Activated naive CD8-positive, alpha-beta T cell treated with anti-CD3 and anti-CD28 coated beads, Interleukin-2, amount 50 U/mL, for 24 hours (primary cell): ENCODE measurements at regions not wholly inside any gene's neighbourhood (a gene's known extent, or its start where the extent isn't known, plus 50 kb on each side); places are given as distances from the start of the nearest gene placed in this dataset.

Experiments
- ATAC-seq: fragments of 150-1000 bp; cut with Tn5 transposase; one replicate; pipeline ENCODE4 v1.10.0; 2021
- DNase-seq: peaks from one replicate; pipeline ENCODE4 v3.0.0; 2021
- H3K27ac Mint-ChIP-seq: one replicate; pipeline ENCODE4 v1.8.0; 2021; ENCODE audit warnings: mild to moderate bottlenecking, mixed read lengths
- H3K27me3 Mint-ChIP-seq: one replicate; pipeline ENCODE4 v1.8.0; 2021; ENCODE audit warnings: mixed read lengths
- H3K36me3 Mint-ChIP-seq: one replicate; pipeline ENCODE4 v1.8.0; 2021; ENCODE audit warnings: low read depth, mixed read lengths
- H3K4me1 Mint-ChIP-seq: one replicate; pipeline ENCODE4 v1.8.0; 2021; ENCODE audit warnings: mixed read lengths
- H3K4me3 Mint-ChIP-seq: one replicate; pipeline ENCODE4 v1.8.0; 2021; ENCODE audit warnings: mild to moderate bottlenecking, moderate library complexity, mixed read lengths
- H3K9me3 Mint-ChIP-seq: one replicate; pipeline ENCODE4 v1.8.0; 2021; ENCODE audit warnings: mixed read lengths

DNA sequence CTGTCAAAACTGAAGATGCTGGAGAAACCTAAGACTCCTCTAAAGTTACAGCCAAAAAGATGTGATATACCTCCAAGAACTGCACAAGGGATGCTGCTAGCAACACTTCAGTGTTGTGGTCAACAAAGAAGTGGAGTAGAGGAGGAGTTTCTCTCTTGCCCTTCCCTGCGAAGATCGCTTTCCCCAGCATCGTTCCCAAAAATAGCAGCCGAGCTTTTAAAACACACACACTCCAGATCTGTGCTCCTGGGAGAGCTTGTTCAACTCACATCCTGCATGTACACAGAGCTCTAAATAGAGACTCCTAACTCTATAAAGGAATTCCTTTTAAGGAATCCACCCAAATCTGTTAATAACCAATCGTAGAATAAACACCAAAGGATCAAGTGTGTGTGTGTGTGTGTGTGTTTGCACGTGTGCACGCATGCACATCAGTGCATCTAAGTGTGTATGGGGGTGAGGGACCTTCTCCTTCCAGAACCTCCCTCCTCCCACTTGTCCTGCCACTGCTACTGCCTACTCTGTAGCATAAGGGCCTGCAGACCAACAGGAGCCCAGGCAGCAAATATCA, 58.5 kb downstream of the PSMG1 start:
- Mint-ChIP-seq H3K36me3 (peaks cover 3% of the 10 kb centered on the region), H3K27me3 (no peaks in the 10 kb centered on the region), H3K4me1 (no peaks in the 10 kb centered on the region), H3K9me3 (peaks cover 4% of the 10 kb centered on the region), H3K27ac (no peak overlapping the region), H3K4me3 (no peak overlapping the region)
- no peak for ATAC-seq
- DNase-seq, result no peak

DNA sequence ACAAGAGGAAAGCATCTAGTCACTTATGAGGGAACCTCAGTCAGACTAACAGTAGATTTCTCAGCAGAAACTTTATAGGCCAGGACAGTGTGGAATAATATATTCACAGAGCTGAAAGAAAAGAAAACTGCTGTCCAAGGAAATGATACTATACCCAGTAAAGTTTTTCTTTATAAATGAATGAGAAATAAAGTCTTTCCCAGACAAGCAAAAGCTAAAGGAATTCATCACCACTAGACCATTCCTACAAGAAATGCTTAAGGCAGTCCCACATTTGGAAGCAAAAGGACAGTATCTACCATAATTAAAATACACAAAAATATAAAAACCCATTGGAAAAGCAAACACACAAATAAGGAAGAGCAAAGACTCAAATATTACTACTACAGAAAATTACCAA, 59.9 kb downstream of the PSMG1 start:
- H3K4me1 Mint-ChIP-seq, result no peaks in the 10 kb centered on the region
- DNase-seq (no peak), ATAC-seq (no peak)
- H3K4me3 Mint-ChIP-seq, result no peak overlapping the region
- H3K36me3 Mint-ChIP-seq, result peaks cover 3% of the 10 kb centered on the region
- H3K9me3 Mint-ChIP-seq, result peaks cover 4% of the 10 kb centered on the region
- H3K27me3 Mint-ChIP-seq, result no peaks in the 10 kb centered on the region
- no peak overlapping the region for H3K27ac Mint-ChIP-seq

GRCh38 chr21:39121600-39122355, 61.5 kb downstream of the PSMG1 start:
- peaks cover 4% of the 10 kb centered on the region for H3K9me3 Mint-ChIP-seq
- H3K4me3 Mint-ChIP-seq, result no peak overlapping the region
- no peak overlapping the region for H3K27ac Mint-ChIP-seq
- H3K27me3 Mint-ChIP-seq, result no peaks in the 10 kb centered on the region
- DNase-seq (no peak), ATAC-seq (no peak)
- H3K36me3 Mint-ChIP-seq, result peaks cover 3% of the 10 kb centered on the region
- H3K4me1 Mint-ChIP-seq, result no peaks in the 10 kb centered on the region

- H3K27ac Mint-ChIP-seq, result no peak overlapping the region
- ATAC-seq (no peak), DNase-seq (no peak)
- no peak overlapping the region for H3K4me3 Mint-ChIP-seq
- no peaks in the 10 kb centered on the region for H3K27me3 Mint-ChIP-seq
- H3K9me3 Mint-ChIP-seq, result peaks cover 4% of the 10 kb centered on the region
- no peaks in the 10 kb centered on the region for H3K4me1 Mint-ChIP-seq
- peaks cover 3% of the 10 kb centered on the region for H3K36me3 Mint-ChIP-seq
Measured at GRCh38 chr21:39120876-39121599, 62.2 kb downstream of the PSMG1 start.

- H3K36me3 Mint-ChIP-seq, result peaks cover 3% of the 10 kb centered on the region
- H3K27ac Mint-ChIP-seq, result no peak overlapping the region
- ATAC-seq (no peak), DNase-seq (no peak)
- no peaks in the 10 kb centered on the region for H3K4me1 Mint-ChIP-seq
- H3K4me3 Mint-ChIP-seq, result no peak overlapping the region
- H3K9me3 Mint-ChIP-seq, result peaks cover 4% of the 10 kb centered on the region
- H3K27me3 Mint-ChIP-seq, result no peaks in the 10 kb centered on the region
Measured at GRCh38 chr21:39119891-39120290, 63.4 kb downstream of the PSMG1 start.

GRCh38 chr21:39118604-39119215, 64.5 kb downstream of the PSMG1 start:
- Mint-ChIP-seq H3K36me3 (peaks cover 3% of the 10 kb centered on the region), H3K9me3 (peaks cover 4% of the 10 kb centered on the region), H3K27ac (no peak overlapping the region), H3K27me3 (no peaks in the 10 kb centered on the region), H3K4me3 (no peak overlapping the region), H3K4me1 (no peaks in the 10 kb centered on the region)
- ATAC-seq (no peak), DNase-seq (no peak)

DNA sequence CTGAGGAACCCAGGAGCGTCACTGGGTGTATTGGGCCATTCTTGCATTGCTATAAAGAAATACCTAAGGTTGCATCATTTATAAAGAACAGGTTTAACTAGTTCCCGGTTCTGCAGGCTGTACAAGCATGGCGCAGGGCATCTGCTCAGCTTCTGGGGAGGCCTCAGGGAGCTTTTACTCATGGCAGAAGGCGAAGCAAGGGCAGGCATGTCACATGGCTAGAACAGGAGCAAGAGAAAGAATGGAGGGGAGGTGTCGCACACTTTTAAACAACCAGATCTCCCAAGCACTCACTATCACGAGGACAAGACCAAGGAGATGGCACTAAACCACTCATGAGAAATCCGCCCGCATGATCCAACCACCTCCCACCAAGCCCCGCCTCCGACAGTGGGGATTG, 65.2 kb downstream of the PSMG1 start:
- no peaks in the 10 kb centered on the region for H3K4me1 Mint-ChIP-seq
- H3K27ac Mint-ChIP-seq, result no peak overlapping the region
- ATAC-seq (no peak), DNase-seq (no peak)
- no peaks in the 10 kb centered on the region for H3K27me3 Mint-ChIP-seq
- peaks cover 3% of the 10 kb centered on the region for H3K36me3 Mint-ChIP-seq
- H3K4me3 Mint-ChIP-seq, result no peak overlapping the region
- peaks cover 4% of the 10 kb centered on the region for H3K9me3 Mint-ChIP-seq

- no peaks in the 10 kb centered on the region for H3K27me3 Mint-ChIP-seq
- H3K9me3 Mint-ChIP-seq, result peaks cover 4% of the 10 kb centered on the region
- ATAC-seq, result no peak
Measured at GRCh38 chr21:39117440-39117970, 65.7 kb downstream of the PSMG1 start.

GRCh38 chr21:39116761-39117439, 66.4 kb downstream of the PSMG1 start:
- Mint-ChIP-seq H3K27ac (no peak overlapping the region), H3K9me3 (no peaks in the 10 kb centered on the region)
- no peak for DNase-seq

More at GRCh38 chr21:39117440-39117970, 65.7 kb downstream of the PSMG1 start:
- DNase-seq, result no peak
- no peak overlapping the region for H3K4me3 Mint-ChIP-seq
- H3K36me3 Mint-ChIP-seq, result peaks cover 3% of the 10 kb centered on the region
- H3K27ac Mint-ChIP-seq, result no peak overlapping the region
- no peaks in the 10 kb centered on the region for H3K4me1 Mint-ChIP-seq

DNA sequence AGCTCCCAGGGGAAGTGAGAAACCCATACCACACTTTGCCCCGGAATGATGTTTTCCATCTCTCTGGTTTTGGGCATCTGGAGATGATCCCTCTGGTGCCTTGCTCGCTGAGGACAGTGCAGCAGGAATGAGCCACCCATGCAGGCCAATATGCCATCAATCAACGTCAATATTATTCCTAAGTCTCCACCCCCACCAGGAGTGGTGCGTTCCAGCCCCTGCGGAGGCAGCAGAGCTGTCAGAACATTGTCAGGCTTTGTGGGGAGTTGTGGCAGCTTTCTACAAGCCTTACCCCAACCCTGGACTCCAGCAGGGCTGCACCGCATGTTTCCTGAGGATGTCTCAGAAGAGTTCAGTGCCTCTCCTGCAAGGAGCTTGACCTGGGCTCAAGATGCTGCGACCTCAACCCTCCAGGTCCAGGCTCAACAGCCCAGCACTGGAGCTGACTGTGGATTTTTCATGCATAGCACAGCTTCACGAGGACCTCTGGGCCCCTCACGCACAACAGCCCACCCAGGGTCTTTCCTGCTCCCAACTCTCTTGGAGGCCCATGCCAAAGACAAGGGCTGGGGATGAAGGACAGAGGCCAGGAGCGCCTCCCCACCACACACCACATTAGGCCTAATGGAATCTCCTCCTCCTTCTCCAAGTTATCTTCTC, 67.5 kb downstream of the PSMG1 start:
- no peaks in the 10 kb centered on the region for H3K9me3 Mint-ChIP-seq
- H3K4me1 Mint-ChIP-seq, result no peaks in the 10 kb centered on the region
- ATAC-seq (no peak), DNase-seq (no peak)
- H3K27ac Mint-ChIP-seq, result no peak overlapping the region
- no peaks in the 10 kb centered on the region for H3K27me3 Mint-ChIP-seq
- H3K36me3 Mint-ChIP-seq, result no peaks in the 10 kb centered on the region
- H3K4me3 Mint-ChIP-seq, result no peak overlapping the region

More at GRCh38 chr21:39116761-39117439, 66.4 kb downstream of the PSMG1 start:
- H3K27me3 Mint-ChIP-seq, result no peaks in the 10 kb centered on the region
- no peaks in the 10 kb centered on the region for H3K36me3 Mint-ChIP-seq
- no peak overlapping the region for H3K4me3 Mint-ChIP-seq
- no peak for ATAC-seq
- no peaks in the 10 kb centered on the region for H3K4me1 Mint-ChIP-seq

DNA sequence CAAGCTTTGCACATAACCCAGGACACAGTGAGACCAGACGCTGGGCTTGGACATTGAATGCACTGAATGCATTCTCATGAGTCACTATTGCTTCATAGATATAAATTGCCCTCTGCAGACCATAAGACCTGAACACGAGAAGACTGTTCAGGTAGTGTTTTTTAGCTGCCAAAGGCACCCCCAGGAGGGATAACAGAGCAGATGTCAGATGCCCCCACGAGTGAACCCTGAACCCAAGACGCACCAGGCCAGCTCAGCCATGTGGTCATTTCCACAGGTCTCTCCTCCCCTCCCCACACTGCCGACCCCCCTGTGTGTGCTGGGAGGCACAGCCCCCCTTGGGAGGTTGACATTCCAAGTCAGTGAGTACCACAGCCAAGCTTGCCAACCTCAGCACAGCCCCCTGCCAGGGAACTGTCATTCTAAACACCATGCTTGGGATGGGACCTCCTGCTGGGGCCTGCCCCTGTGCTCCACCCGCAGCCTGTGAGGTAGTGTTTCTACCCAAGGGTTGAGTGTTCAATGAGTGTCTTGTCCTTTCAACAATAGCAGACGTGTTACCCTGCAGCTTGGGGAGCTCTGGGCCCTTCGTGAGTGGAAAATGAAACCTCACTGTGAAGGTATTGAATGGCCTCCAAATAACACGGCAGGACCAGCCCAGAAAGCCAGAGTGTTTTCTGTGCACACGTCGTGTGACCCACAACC, 68.2 kb downstream of the PSMG1 start:
- H3K27me3 Mint-ChIP-seq, result no peaks in the 10 kb centered on the region
- no peak overlapping the region for H3K27ac Mint-ChIP-seq
- no peak for DNase-seq
- no peaks in the 10 kb centered on the region for H3K9me3 Mint-ChIP-seq
- H3K36me3 Mint-ChIP-seq, result no peaks in the 10 kb centered on the region
- no peaks in the 10 kb centered on the region for H3K4me1 Mint-ChIP-seq
- ATAC-seq, result no peak
- no peak overlapping the region for H3K4me3 Mint-ChIP-seq

DNA sequence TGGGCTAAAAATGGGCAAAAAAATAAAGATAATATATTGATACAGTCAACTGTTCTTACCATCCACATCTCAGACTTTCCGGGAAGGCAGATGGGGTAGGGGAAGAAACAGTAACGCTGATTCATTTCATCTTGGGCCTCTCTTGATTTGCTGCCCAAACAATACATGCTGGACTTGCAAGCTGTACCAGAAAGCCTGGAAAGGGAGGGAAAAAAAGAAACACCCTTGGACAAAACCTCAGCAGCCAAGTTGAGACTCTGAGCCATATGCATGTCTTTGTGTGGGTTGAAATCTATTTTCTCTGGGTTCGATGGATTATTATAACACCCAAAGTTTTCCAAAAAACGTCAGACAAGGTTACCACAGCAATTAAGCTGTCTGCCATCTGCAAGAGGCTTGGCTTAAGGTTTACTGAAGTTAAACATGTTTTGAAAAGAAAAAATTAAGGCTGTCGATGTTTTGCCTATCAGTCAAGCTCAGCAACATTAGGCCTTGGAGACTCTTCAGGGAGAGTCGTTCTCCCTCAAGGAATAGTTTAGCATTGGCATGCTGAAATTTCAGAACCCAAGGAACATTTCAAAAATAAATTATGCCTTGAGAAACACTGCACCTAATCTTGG, 71.2 kb downstream of the PSMG1 start:
- Mint-ChIP-seq H3K27me3 (peaks cover 2% of the 10 kb centered on the region), H3K27ac (no peak overlapping the region), H3K36me3 (no peaks in the 10 kb centered on the region), H3K4me3 (no peak overlapping the region), H3K9me3 (no peaks in the 10 kb centered on the region), H3K4me1 (no peaks in the 10 kb centered on the region)
- DNase-seq (no peak), ATAC-seq (no peak)

DNA sequence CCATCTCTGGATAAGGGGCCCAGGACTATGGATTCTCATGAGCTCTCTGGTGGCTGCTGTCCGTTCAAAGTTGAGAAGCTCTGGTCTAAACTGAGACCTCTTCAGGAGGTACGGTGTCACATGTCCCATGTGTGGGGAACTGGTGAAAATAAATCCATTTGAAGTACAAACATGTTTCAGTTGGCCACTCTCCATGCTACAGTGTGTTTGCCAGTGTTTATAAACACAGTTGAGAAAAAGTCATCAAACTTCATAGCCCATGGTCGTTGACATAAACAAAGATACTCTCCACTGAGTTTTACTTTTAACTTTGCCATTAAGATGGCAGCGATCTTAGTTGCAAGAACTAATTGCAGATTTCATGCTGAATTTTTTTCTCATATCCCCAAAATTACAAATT, 72.8 kb downstream of the PSMG1 start:
- ATAC-seq, result no peak
- Mint-ChIP-seq H3K9me3 (no peaks in the 10 kb centered on the region), H3K4me3 (no peak overlapping the region), H3K36me3 (no peaks in the 10 kb centered on the region), H3K4me1 (no peaks in the 10 kb centered on the region), H3K27me3 (peaks cover 2% of the 10 kb centered on the region), H3K27ac (no peak overlapping the region)
- DNase-seq, result no peak
